Stomach (tissue), 8 donors: ENCODE measurements at regions not wholly inside any gene's neighbourhood (a gene's known extent, or its start where the extent isn't known, plus 50 kb on each side); places are given as distances from the start of the nearest gene placed in this dataset.

Source experiments
- DNase-seq, 2 donors: peaks; one replicate each; pipeline versions ENCODE4 v3.0.0 to v3.0.0-alpha.2; 2013 to 2019
- H3K27ac ChIP-seq, 5 donors: fragments of 200-600 bp in 4 of 5; sonication (generic) in 4 of 5; one replicate each; pipeline ENCODE4 v1.5.1; 2013 to 2019; ENCODE audit warnings: mild to moderate bottlenecking in 1 of 5, moderate library complexity in 1 of 5
- H3K27me3 ChIP-seq, 3 donors: fragments of 200-600 bp; sonication (generic); one replicate each; pipeline ENCODE4 v1.5.1; 2017 to 2019; ENCODE audit warnings: mixed run types in 1 of 3
- H3K36me3 ChIP-seq, 4 donors: fragments of 200-600 bp; sonication (generic); 1 replicate in 3 of 4; 2 replicates in 1 of 4; pipeline ENCODE4 v1.5.1; 2016 to 2019
- H3K4me1 ChIP-seq, 4 donors: fragments of 200-600 bp; sonication (generic); one replicate each; pipeline ENCODE4 v1.5.1; 2016 to 2019
- H3K4me3 ChIP-seq, 4 donors: fragments of 200-600 bp; sonication (generic) in 3 of 4; one replicate each; pipeline ENCODE4 v1.5.1; 2016 to 2019; ENCODE audit warnings: mild to moderate bottlenecking in 1 of 4
- H3K9me3 ChIP-seq, 4 donors: fragments of 200-600 bp; sonication (generic); one replicate each; pipeline ENCODE4 v1.5.1; 2016 to 2019
- EP300 ChIP-seq: sonication (generic); formaldehyde crosslinking; IDR thresholded peaks from one replicate; pipeline ENCODE4 v1.6.1; 2017; ENCODE audit warnings: antibody characterized with exemption
- POLR2A ChIP-seq, 4 donors: fragments of 450-650 bp; IDR thresholded peaks; one replicate each; pipeline ENCODE4 v1.6.1; 2016; ENCODE audit warnings: antibody characterized with exemption in 4 of 4, control low read depth in 2 of 4, mild to moderate bottlenecking in 1 of 4, moderate library complexity in 1 of 4
- POLR2AphosphoS5 ChIP-seq, 3 donors: sonication (generic); formaldehyde crosslinking; IDR thresholded peaks; one replicate each; pipeline ENCODE4 v1.6.1; 2016; ENCODE audit warnings: antibody characterized with exemption in 3 of 3
- WGBS, 5 donors: extraction: QIAGEN DNeasy Blood & Tissue Kit in 3 of 5; methylation state at CpG; one replicate each; pipeline versions ENCODE4 v1.1.5 to v1.1.7; 2013 to 2018; 5-methylcytosine and 5-hydroxymethylcytosine counted together
- intact Hi-C: fragments of 100-400 bp; cut with DNase I; formaldehyde crosslinking; loops from one replicate; pipeline ENCODE4 v1.15.1; 2023; ENCODE audit warnings: low total_unique reads
- TF ChIP-seq, protein P1 (sequence below), 7 experiments: fragments of 450-650 bp in 4 of 7; fragments of 200-600 bp in 3 of 7; sonication (generic) in 3 of 7; IDR thresholded peaks; one replicate each; pipeline ENCODE4 v1.5.1; 2016 to 2019; ENCODE audit warnings: antibody characterized with exemption in 7 of 7, control low read depth in 2 of 7, mild to moderate bottlenecking in 1 of 7
- donor health status: healthy with polysubstance abuse.
- donor health status: Bipolar disorder and iron deficiency.
- donor health status: healthy.

DNA sequence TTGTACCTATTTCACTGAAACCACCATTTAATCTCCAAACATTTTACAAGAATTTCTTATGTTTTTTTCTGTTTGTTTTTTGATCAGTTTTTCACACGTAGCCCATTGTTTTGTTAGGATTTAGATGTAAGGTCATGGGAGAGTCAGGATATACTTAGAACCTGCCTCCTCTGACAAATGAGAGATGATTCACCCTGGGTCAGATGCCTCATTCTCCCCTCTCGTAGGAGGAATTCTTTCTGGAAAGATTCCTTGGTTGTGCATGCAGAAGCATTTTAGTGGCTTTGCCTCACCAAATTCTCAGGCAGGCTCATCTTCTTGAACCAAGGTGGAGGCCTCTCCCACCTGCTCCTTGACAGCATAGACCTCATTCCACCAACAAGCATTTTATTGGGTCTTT lies 599.3 kb downstream of the SPRY1 start:
- Histone ChIP-seq H3K4me3 (no peak overlapping the region), H3K27me3 (no peaks in the 10 kb centered on the region), H3K27ac (no peak overlapping the region), H3K9me3 (peaks cover 0 to 10% (median 3%) of the 10 kb centered on the region in 4 donors), H3K36me3 (no peaks in the 10 kb centered on the region), H3K4me1 (no peaks in the 10 kb centered on the region)
- TF ChIP-seq POLR2A (IDR thresholded peaks at IDR 0.05) (no peak), EP300 (no peak), POLR2AphosphoS5 (IDR thresholded peaks at IDR 0.05) (no peak)
- TF ChIP-seq, protein P1, sequence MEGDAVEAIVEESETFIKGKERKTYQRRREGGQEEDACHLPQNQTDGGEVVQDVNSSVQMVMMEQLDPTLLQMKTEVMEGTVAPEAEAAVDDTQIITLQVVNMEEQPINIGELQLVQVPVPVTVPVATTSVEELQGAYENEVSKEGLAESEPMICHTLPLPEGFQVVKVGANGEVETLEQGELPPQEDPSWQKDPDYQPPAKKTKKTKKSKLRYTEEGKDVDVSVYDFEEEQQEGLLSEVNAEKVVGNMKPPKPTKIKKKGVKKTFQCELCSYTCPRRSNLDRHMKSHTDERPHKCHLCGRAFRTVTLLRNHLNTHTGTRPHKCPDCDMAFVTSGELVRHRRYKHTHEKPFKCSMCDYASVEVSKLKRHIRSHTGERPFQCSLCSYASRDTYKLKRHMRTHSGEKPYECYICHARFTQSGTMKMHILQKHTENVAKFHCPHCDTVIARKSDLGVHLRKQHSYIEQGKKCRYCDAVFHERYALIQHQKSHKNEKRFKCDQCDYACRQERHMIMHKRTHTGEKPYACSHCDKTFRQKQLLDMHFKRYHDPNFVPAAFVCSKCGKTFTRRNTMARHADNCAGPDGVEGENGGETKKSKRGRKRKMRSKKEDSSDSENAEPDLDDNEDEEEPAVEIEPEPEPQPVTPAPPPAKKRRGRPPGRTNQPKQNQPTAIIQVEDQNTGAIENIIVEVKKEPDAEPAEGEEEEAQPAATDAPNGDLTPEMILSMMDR (IDR thresholded peaks at IDR 0.05): no peak
- intact Hi-C loops: no loop called here
- WGBS, 5 donors: 43 to 70% (median 66%) methylated on average over 2 of the region's 2 CpGs
- DNase-seq: no peak

DNA sequence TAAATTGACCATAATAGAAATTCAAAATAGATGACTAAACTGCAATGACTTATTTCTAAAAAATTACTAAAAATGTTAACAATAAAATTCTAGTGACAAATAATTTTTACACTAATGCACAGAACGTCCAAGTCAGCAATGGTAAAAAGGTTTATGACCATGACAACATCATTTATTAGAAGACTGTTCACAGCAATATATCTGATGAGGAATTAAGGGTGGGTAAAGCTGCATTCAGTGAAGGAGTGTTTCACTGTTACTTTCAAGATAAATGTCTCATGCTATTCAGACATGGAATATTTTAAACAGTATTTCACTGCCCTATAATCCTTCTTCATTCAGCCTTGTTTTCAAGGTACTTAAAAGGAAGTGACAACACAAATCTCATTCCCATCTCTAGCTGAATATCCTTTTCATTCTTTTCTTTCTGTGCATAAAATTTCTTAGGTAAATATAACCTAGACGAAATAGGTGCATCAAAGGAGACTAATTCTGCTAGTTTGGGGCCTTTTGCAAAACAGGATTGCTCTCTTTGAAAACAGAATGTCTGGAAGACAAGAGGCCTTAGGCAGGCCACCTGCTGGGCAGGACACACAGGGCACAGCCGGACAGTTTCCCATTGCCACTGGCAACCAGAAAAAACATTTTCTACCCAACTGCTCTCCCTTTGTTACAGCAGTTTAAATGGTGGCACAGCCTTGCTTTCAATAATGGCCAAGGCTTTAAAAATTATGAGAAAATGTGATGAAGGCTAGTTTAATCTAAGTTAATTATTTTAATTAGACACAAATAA lies 600.3 kb downstream of the SPRY1 start:
- H3K4me3 ChIP-seq: no peak overlapping the region
- no peaks in the 10 kb centered on the region for H3K4me1 ChIP-seq
- H3K36me3 ChIP-seq: no peaks in the 10 kb centered on the region
- H3K9me3 ChIP-seq: peaks cover 0 to 8% (median 3%) of the 10 kb centered on the region in 4 donors
- DNase-seq: no peak
- intact Hi-C loops: no loop called here
- no peaks in the 10 kb centered on the region for H3K27me3 ChIP-seq
- 63 to 86% (median 75%) methylated on average over 3 of the region's 3 CpGs for WGBS, 5 donors
- H3K27ac ChIP-seq: no peak overlapping the region
- TF ChIP-seq EP300 (no peak), POLR2AphosphoS5 (IDR thresholded peaks at IDR 0.05) (no peak)
- TF ChIP-seq, protein P1 (IDR thresholded peaks at IDR 0.05): no peak

DNA sequence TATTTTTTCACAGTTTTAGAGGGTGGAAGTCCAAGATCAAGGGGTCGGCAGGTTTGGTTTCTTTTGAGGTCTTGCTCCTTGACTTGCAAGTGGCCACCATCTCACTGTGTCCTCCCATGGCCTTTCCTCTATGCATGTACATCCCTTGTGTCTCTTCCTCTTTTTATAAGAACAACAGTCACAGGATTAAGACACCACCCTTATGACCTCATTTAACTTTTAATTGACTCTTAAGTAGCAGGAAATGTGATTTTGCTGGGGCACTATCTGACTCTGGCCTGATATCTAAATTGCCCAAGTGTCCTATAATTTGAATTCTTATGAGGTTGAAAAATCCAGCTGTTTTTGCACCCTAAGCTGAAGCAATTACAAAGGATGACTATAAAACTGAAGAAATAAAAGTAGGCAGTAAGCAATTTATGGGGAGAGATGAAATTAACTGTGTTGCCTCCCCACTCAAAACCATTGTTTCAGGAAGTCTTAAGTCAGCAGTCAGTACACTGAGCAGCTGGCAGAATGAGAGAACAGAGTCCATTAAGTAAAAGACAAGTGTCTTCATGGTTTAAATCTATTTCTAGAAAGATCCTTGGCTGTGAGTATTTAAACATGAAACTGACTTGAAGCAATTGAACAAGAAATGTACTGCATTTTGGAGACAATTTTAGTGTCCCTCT lies 601.3 kb downstream of the SPRY1 start:
- no peaks in the 10 kb centered on the region for H3K36me3 ChIP-seq
- 39 to 93% (median 81%) methylated on average over 1 of the region's 1 CpG for WGBS, 5 donors
- no peaks in the 10 kb centered on the region for H3K27me3 ChIP-seq
- TF ChIP-seq POLR2AphosphoS5 (IDR thresholded peaks at IDR 0.05): no peak
- TF ChIP-seq EP300: no peak
- TF ChIP-seq, protein P1 (IDR thresholded peaks at IDR 0.05): no peak
- TF ChIP-seq POLR2A (IDR thresholded peaks at IDR 0.05): no peak
- H3K9me3 ChIP-seq: no peaks in the 10 kb centered on the region
- DNase-seq: no peak
- H3K4me1 ChIP-seq: no peaks in the 10 kb centered on the region
- H3K27ac ChIP-seq: no peak overlapping the region
- intact Hi-C loops: no loop called here
- no peak overlapping the region for H3K4me3 ChIP-seq

DNA sequence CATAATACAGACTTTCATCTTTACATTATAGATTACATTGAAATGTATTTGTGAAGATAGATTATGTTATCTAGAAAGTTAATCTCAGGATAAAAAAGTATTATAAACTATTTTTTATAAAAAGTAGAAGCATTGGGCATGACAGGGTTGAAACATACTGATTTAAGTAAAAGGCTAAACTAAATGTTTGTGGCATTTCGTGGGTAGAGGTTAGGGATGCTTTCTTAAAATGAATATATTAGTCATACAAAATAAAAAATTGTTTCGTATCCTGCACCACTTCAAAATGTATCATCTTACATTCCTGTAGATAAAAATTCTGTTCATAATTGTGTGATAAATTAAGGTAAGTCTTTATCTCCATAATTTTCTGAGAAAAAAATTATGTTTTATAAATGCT lies 603.6 kb downstream of the SPRY1 start:
- H3K4me3 ChIP-seq: no peak overlapping the region
- no peaks in the 10 kb centered on the region for H3K36me3 ChIP-seq
- WGBS, 5 donors: 46 to 66% (median 61%) methylated on average over 2 of the region's 2 CpGs
- intact Hi-C loops: no loop called here
- DNase-seq: no peak
- H3K27me3 ChIP-seq: no peaks in the 10 kb centered on the region
- TF ChIP-seq EP300: no peak
- no peak for TF ChIP-seq POLR2A (IDR thresholded peaks at IDR 0.05)
- no peaks in the 10 kb centered on the region for H3K4me1 ChIP-seq
- peaks cover 0 to 2% (median 0%) of the 10 kb centered on the region in 4 donors for H3K9me3 ChIP-seq
- H3K27ac ChIP-seq: no peak overlapping the region

DNA sequence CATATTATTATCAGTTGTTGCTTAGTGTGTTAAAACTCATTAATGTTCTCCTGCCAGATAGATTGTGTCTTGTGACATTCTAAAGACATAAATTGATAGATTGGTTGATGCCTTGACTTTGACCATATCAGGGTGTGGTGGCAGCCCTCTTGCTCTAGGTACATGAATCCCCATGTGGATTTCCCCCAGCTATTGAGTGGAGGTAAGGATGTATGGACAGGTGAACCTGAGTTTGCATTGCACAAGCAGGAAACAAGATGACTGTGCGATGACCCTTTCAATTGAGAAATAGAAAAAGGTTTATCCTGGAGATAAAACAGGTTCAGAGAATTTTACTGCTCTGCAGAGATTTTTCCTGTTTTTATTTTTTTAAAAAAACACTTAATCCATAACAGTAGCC lies 619.2 kb downstream of the SPRY1 start:
- no peaks in the 10 kb centered on the region for H3K36me3 ChIP-seq
- H3K4me3 ChIP-seq: no peak overlapping the region
- intact Hi-C loops: no loop called here
- no peaks in the 10 kb centered on the region for H3K27me3 ChIP-seq
- no peaks in the 10 kb centered on the region for H3K9me3 ChIP-seq
- H3K4me1 ChIP-seq: peaks cover 0 to 23% (median 11%) of the 10 kb centered on the region in 4 donors
- DNase-seq: no peak
- no peak for TF ChIP-seq POLR2AphosphoS5 (IDR thresholded peaks at IDR 0.05)
- no peak for TF ChIP-seq POLR2A (IDR thresholded peaks at IDR 0.05)
- TF ChIP-seq, protein P1 (IDR thresholded peaks at IDR 0.05): no peak
- TF ChIP-seq EP300: no peak
- 0 to 76% (median 39%) methylated on average over 1 of the region's 1 CpG for whole genome bisulfite sequencing, 5 donors
- no peak overlapping the region for H3K27ac ChIP-seq
